ENCODE measurements at regions not wholly inside any gene's neighbourhood (a gene's known extent, or its start where the extent isn't known, plus 50 kb on each side); places are given as distances from the start of the nearest gene placed in this dataset.

DNA sequence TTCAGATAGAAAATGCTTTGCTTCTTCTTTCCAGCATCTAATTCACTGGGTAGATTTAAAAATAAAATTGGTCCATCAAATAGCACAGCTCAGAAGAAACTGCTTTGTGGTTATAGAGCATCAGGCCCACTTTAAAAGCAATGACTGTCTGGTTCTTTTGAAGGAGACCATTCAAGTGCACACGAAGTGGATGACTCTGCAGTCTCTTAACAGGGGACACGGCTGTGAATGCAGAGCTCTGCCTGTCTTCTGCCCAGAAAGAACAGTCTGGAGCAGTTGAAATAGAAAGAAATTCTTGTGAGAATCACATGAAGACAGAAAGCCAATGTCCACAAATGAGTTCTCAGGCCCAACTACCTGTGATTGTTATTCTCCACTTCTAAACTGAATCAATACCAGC, 138.7 kb upstream of the PLEKHA5 start:
- H3K27me3 ChIP-seq (ENCODE audit: low read depth), result no peaks in the 10 kb centered on the region
- H3K27ac ChIP-seq (replicated peaks), result no peak overlapping the region
- H3K4me1 ChIP-seq, result peaks cover 13% of the 10 kb centered on the region
- DNase-seq, result no peak
- no peaks in the 10 kb centered on the region for H3K36me3 ChIP-seq
- no peaks in the 10 kb centered on the region for H3K9me3 ChIP-seq (replicated peaks)
- intact Hi-C loops (cut with micrococcal nuclease), result no loop called here
- TF ChIP-seq, protein P1, sequence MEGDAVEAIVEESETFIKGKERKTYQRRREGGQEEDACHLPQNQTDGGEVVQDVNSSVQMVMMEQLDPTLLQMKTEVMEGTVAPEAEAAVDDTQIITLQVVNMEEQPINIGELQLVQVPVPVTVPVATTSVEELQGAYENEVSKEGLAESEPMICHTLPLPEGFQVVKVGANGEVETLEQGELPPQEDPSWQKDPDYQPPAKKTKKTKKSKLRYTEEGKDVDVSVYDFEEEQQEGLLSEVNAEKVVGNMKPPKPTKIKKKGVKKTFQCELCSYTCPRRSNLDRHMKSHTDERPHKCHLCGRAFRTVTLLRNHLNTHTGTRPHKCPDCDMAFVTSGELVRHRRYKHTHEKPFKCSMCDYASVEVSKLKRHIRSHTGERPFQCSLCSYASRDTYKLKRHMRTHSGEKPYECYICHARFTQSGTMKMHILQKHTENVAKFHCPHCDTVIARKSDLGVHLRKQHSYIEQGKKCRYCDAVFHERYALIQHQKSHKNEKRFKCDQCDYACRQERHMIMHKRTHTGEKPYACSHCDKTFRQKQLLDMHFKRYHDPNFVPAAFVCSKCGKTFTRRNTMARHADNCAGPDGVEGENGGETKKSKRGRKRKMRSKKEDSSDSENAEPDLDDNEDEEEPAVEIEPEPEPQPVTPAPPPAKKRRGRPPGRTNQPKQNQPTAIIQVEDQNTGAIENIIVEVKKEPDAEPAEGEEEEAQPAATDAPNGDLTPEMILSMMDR (IDR thresholded peaks at IDR 0.05; ENCODE audit: borderline replicate concordance), result no peak
- H3K4me3 ChIP-seq, result no peak overlapping the region

DNA sequence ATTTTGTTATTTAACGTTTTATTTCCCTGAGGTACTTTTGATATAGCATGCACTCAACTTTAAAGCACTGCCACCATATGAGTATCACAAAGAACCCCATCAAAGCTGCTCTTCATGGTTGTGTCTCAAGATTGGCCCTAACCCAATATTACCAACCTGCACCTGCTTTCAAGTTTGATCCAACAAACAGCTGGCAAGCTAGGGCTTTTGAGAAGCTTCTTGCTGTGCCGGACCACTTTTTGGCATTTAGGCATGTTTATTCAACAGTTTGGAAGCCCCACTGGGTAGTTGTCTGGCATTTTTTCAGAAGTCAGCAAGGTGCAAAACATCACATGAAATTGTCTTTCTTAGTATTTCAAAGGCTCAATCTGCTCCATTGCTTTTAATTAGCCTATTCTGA, 137.2 kb upstream of the PLEKHA5 start:
- intact Hi-C loops (cut with micrococcal nuclease), result no loop called here
- no peaks in the 10 kb centered on the region for H3K36me3 ChIP-seq
- H3K9me3 ChIP-seq (replicated peaks), result no peaks in the 10 kb centered on the region
- TF ChIP-seq, protein P1 (IDR thresholded peaks at IDR 0.05; ENCODE audit: borderline replicate concordance), result no peak
- no peak for DNase-seq
- H3K4me3 ChIP-seq, result no peak overlapping the region
- no peak overlapping the region for H3K27ac ChIP-seq (replicated peaks)
- no peaks in the 10 kb centered on the region for H3K27me3 ChIP-seq (ENCODE audit: low read depth)
- peaks cover 13% of the 10 kb centered on the region for H3K4me1 ChIP-seq

DNA sequence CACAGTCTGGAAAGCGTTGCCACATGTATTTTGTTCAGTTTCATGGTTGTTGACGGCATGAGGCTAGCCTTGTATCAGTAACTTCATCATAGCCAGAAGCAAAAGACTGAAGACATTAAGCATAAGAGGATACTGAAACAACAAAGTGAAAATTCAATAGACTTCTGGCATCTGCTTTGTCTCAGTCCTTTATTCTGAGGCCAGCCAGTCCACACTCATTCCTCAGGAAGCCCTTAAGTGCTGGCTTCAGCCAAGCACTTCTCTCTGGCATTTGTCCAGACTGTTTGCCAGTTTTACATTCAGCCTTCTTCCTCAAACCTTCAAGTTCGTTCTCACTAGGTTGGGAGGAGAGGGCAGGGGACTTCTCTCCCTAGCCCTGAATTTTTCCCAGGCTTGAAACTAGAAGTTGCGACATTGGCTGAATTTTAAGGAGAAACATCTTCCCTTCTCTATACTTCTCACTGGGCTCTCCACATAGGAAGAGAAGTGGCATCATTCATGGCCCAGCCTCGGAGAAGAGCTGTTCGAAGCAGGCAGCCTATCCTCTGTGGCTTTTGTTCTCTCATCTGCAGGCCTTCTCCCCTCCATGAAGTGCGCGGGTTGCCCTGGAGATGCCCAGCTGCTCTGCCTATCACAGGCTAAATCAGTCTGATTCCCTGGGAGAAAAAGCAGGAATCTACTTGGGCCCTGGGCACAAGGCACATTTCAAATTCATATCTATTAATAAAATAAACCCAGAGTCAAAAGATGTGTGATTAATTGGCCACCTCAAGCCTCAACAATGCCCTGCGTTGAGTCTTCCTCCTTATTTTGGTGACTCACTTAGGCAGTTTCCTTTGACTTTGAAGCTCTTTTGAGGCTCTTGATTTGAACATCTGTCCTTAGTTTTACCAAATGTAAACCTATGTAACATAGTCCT, 130.9 kb upstream of the PLEKHA5 start:
- H3K9me3 ChIP-seq (replicated peaks), result no peaks in the 10 kb centered on the region
- DNase-seq, result no peak
- no peaks in the 10 kb centered on the region for H3K36me3 ChIP-seq
- no peak overlapping the region for H3K27ac ChIP-seq (replicated peaks)
- TF ChIP-seq, protein P1 (IDR thresholded peaks at IDR 0.05; ENCODE audit: borderline replicate concordance), result no peak
- H3K4me1 ChIP-seq, result no peaks in the 10 kb centered on the region
- no peak overlapping the region for H3K4me3 ChIP-seq
- intact Hi-C loops (cut with micrococcal nuclease), result no loop called here
- no peaks in the 10 kb centered on the region for H3K27me3 ChIP-seq (ENCODE audit: low read depth)

DNA sequence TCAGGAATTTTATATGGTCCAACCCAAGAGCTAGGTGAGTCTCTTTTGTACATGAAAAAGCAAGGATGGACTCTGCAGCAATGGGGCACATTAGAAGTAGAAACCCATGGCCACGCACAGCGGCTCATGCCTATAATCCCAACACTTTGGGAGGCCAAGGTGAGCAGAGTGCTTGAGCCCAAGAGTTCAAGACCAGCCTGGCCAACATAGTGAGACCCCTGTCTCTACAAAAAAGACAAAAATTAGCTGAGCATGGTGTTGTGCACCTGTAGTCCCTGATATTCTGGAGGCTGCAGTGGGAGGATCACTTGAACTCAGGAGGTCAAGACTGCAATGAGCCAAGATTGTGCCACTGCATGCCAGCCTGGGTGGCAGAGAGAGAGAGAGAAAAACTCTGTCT, 128.7 kb upstream of the PLEKHA5 start:
- H3K27ac ChIP-seq (replicated peaks), result no peak overlapping the region
- no peaks in the 10 kb centered on the region for H3K4me1 ChIP-seq
- TF ChIP-seq, protein P1 (IDR thresholded peaks at IDR 0.05; ENCODE audit: borderline replicate concordance), result no peak
- H3K9me3 ChIP-seq (replicated peaks), result no peaks in the 10 kb centered on the region
- H3K27me3 ChIP-seq (ENCODE audit: low read depth), result no peaks in the 10 kb centered on the region
- H3K4me3 ChIP-seq, result no peak overlapping the region
- intact Hi-C loops (cut with micrococcal nuclease), result no loop called here
- no peak for DNase-seq
- H3K36me3 ChIP-seq, result no peaks in the 10 kb centered on the region

DNA sequence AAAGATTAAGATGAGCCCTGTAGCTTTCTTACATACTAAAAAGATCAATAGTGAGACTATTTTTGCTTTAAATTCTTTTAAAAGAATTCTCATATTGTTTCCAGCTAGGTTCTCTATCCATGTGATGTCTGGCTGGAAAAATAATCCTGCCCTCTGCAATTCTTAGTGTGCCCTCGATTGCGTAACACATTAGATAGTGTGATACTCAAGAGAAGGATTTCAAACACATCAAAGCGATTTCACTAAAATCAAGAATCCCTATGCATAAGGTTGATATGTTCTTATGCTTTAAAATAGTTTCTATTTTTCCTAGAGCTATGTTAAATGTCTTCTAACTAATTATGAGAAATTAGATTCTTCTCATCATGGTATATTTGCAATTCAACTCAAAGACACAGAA, 127.3 kb upstream of the PLEKHA5 start:
- intact Hi-C loops (cut with micrococcal nuclease), result no loop called here
- no peak overlapping the region for H3K27ac ChIP-seq (replicated peaks)
- H3K4me1 ChIP-seq, result no peaks in the 10 kb centered on the region
- TF ChIP-seq, protein P1 (IDR thresholded peaks at IDR 0.05; ENCODE audit: borderline replicate concordance), result no peak
- H3K4me3 ChIP-seq, result no peak overlapping the region
- H3K36me3 ChIP-seq, result no peaks in the 10 kb centered on the region
- H3K9me3 ChIP-seq (replicated peaks), result no peaks in the 10 kb centered on the region
- H3K27me3 ChIP-seq (ENCODE audit: low read depth), result no peaks in the 10 kb centered on the region
- no peak for DNase-seq

All from left ventricle myocardium inferior (tissue), 1 donor.